CD4-positive, alpha-beta T cell treated with Interleukin-2 at 100 ng/mL for 4 hours (primary cell): ENCODE measurements at regions not wholly inside any gene's neighbourhood (a gene's known extent, or its start where the extent isn't known, plus 50 kb on each side); places are given as distances from the start of the nearest gene placed in this dataset.
"Not testable (repeated sequence)": the region's sequence is repeated elsewhere in the genome, so short reads cannot be mapped to it uniquely, and the experiment has no call there.

ENCODE experiments used
- DNase-seq: peaks from one replicate; pipeline ENCODE4 v3.0.0-alpha.2; 2020; ENCODE audit warnings: low spot score

DNA sequence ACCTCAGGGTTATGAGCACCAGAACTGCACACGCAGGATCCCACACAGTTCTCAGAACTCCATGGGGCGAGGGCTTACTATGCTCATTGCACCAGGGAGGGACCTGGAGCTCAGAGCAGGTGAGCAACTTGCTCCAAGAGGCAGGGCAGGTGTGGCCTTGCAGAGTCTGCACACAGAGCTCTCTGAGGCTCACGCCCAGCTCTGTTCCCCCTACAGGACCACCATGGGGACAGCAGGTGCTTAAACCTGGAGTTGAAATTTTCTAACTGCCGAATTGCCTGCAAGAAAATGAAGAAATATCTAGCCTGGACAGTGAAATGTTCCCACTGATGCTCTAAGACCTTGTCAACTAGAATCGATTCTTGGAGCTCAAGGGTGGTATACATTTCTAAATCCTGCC lies 49.9 kb upstream of the MSMB start:
- DNase-seq, result not testable (repeated sequence)

DNA sequence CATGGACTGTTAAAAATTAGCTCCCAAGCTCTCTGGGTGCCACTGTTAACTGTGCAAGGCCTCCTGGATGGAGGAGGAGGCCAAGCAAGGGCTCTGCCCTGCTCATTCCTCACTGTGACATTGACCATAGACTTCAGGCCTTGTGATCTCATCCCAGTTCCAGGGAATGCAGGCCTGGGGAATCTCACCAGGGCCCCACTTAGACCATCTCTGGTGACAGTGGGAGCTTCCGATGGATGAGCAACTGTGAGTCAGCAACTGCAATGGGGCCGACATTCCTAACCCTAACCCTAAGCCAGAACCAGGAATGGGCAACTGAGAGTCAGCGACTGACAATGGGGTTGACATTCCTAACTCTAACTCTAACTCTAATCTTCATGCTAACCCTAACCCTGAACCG lies 50.4 kb upstream of the MSMB start:
- DNase-seq, result no peak

- peak; percentile 35 for DNase-seq
Observed at GRCh38 chr10:46096909-46097575, 51.0 kb upstream of the MSMB start.

DNA sequence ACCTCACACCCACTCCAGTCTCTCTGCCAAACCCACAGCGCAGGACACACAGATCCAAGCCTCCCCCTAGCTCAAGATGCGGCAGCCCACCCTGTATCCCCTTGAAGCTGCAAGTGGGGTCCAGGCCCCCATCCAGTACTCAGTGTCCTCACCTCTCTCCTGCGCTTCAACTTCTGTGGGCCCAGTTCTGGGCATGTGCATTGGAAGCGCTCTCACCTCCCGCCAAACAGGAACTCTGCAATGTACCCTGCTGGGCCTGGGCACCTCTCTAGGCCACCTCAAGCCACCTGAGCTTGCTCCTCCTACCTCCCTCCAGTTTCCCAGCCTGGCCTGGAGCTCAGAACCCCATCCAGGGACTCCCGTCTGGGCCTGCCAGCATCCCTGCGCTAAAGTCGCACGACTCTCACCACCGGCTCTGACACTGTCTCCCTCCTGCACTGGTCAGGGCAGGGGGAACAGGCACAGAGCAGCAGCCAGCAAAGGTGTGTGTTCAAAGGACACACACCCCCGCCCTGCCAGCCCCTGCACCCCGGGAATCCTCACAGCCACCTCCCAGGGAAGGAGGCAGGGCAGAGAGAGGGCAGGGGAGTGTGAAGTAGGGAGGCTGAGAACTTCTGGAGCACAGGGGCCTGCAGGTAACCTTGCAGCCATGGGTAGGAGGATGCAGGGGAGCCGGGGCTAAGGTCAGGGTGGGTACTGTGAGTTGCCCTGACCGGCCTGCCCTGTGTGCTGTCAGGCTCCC lies 51.7 kb upstream of the MSMB start:
- DNase-seq, result no peak

GRCh38 chr10:46098386-46098785 lies 52.3 kb upstream of the MSMB start:
- no peak for DNase-seq

DNA sequence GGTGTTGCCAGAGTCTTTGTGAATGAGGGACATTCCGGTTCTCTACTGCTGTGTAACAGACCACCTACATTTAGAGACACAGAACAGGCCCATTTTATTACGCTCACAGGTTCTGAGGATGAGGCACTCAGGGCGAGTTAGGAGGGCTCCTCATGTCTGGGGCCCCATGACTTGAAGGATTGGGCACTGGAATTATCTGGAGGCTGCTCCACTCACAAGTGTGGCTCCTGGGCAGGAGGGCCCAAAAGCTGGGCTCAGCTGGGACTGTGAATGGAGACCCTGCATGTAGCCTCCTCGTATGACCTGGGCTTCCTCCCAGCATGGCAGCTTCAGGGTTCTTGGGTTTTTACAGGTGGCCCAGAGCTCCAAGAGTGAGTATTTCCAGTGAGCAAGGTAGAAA lies 52.9 kb upstream of the MSMB start:
- not testable (repeated sequence) for DNase-seq

- DNase-seq, result no peak
Observed at GRCh38 chr10:46104071-46104585, 58.1 kb upstream of the MSMB start.

DNA sequence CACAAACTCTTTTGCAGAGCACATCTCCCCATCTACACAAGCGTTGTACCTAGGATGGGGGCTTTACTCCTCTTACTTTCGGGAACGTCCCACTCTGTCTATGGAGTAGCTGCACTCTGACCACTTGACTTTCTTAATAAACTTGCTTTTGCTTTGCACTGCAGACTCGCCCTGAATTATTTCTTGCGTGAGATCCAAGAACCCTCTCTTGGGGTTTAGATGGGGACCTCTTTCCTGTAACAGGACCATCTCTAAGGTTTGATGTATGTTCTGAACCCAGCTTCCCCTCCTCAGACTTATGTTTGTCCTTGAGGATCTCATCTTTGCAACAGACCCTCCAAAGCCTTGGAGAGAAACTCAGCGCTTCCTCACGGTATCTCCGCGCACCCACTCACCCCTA lies 59.3 kb upstream of the MSMB start:
- DNase-seq, result not testable (repeated sequence)

- peak; percentile 34 for DNase-seq
Observed at GRCh38 chr10:46105856-46106409, 59.9 kb upstream of the MSMB start.

DNA sequence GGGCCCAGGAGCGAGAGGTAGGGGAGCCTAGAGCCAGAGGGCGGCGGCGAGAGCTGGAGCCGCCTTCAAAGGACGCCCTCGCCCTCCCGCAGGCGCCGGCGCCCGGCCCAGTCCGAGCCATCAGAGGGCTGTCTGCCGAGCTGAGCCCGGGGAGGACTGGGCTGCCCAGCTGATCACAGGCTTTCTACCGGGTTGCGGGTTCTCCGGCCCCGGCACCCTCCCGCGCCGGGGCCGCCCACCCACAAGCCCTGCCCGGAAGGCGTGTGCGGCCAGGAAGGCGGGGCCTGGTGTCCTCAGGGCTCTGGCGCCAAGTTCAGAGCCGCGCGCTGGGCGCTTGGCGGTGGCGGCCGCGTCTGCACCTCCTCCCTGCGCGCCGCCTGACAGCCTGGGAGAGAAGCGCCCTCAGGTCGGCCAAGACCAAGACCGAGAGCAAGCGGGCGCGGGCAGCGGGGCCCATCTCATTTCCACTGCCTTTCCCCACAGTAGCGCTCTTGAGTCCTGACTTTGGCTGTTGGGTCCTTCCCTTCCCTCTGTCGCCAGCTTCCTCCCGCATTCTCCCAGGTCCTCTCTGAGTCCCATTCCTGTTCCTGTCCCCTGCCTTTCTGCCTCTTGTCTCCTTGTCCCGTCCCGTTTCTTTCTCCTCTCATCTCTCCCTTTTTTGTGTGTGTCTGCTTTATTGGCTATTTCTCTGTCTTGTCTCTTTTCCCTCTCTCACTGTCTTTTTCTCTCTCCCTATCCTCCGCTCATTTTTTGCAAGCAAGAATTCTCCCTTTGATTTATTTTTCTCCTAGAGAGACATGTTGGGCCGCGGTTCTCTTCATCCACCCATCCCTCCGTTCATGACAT lies 60.6 kb upstream of the MSMB start:
- peak; percentile 32 for DNase-seq

DNA sequence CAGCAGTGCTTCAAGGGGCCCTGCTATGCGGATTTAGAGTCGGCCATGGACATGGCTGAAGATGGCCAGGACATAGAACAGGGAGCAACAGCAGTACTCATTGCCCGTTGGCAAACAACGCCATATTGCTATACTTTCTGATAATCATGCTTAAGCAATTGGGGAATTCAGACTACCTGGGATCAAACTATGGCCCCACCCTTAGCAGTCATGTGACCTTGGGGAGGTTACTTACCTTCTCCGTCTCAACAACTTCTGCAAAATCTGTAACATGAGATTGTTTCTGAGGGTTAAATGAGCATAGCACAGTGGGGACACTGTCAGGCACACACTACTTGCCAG lies 62.1 kb upstream of the MSMB start:
- not testable (repeated sequence) for DNase-seq

DNA sequence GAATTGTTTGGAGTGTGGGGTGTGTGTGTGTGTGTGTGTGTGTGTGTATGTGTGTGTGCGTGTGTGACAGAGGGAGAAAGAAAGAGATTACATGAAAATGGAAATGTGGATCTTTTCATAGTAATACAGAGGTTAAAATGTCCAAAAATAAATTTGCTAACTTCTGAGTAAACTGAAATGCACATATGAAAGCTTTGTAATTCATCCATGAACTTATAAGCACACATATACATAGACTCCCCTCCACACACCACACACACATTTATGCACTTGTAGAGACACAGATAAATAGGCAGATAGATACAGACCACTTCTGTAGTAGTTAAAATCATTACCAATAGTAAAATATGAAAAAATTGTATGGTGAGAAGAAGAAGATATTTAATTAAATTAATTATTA lies 108.2 kb upstream of the MSMB start:
- not testable (repeated sequence) for DNase-seq

DNA sequence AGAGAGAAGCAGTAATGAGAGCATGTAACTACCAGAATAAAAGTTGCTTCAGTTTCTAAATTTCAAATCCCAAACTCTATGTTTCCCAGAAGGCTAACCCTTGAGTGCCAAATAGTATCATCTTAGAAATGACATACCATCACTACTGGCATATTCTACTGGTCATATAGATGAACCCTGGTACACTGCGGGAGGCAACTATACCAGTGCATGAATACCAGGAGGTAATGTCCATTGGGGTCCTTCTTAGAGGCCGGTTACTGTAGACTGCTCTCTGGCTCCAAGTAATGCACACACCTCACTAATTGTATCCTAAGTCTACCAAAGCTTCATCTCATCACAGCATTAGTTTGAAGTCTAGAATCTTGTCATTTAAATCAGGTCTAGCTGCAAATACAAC lies 108.6 kb upstream of the MSMB start:
- DNase-seq, result not testable (repeated sequence)

GRCh38 chr10:46156866-46157265 lies 110.8 kb upstream of the MSMB start:
- not testable (repeated sequence) for DNase-seq

DNA sequence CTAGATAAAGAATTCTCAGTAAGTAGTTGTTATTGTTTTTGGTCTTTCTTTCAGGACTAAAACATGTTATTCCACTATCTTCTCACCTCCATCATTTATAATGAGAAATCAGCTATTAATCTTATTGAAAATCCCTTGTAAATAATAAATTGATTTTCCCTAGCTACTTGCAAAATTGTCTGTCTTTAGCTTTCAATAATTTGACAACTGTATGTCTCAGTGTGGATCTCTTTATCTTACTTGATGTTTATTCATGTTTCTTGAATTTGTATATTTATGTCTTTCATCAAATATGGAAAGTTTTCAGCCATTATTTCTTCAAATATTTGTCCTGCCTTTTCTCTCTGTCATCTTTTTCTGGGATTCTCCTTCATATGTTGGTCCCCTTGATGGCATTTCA lies 117.1 kb upstream of the ANTXRL start:
- DNase-seq, result no peak

DNA sequence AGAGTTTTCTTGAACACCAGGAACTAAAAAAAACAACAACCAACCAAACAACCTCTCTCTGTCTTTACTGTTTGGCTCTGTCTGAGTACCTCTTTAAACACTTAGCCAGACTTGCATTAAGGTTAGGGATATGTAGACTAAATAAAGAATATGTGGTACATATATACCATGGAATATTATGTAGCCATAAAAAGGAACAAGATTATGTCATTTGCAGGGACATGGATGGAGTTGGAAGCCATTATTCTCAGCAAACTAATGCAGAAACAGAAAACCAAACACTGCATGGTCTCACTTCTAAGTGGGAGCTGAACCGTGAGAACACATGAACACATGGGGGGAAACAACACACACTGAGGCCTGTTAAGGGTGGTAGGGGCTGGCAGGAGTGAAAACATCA lies 116.0 kb upstream of the ANTXRL start:
- DNase-seq, result no peak

DNA sequence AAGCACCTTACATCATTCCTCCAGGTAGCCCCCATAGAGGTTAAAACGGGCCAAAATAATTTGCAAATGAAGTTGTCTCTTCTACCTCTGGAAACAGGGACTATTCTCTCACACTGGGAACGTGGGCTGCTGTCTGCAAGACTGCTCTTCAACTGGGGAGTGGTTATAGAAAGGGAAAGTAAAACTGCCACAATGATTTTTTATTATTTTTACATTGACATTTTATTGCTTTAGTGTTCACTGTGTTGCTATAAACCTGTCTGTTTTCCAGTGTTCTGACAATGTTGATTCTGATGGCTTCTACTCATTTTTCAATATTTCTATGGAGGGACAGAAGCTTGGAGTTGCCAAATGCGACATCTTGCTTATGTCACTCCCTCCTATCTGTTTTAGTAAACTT lies 115.1 kb upstream of the ANTXRL start:
- DNase-seq, result no peak

- DNase-seq, result no peak
Observed at GRCh38 chr10:46175296-46175695, 111.5 kb upstream of the ANTXRL start.

DNA sequence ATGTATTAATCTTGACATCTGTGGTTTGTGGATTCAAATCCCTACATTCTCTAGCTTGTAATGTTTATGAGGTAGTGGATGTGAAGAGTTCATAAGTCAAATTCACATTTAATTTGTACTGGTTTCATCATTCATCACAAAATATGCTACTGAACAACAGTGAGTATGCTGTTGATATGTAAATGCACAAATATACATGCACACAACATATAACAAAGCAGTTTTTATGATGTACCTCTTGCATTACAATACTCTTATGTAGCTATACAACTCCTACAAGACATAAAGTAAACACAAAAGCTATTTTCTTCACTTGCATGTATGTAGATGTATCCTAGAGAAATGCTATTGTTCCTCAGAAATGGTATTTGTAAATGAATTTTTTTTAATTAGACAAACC lies 111.0 kb upstream of the ANTXRL start:
- no peak for DNase-seq

DNA sequence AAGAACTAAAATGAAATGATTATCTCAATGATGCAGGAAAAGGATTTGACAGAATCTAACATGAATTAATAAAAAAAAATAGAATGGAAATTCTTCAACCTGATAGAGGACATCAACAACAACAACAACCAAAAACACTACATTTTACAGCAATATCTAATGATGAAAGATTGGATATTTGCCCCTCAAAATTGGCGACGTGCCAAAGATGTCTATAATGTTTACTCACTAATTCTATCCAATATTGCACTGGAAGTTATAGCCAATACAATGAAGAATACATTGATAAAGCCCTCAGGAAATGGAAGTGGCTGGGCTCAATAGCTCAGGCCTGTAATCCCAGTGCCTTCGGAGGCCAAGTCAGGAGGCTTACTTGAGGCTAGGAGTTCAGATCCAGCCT lies 99.4 kb upstream of the ANTXRL start:
- not testable (repeated sequence) for DNase-seq

GRCh38 chr10:46197050-46197449 lies 89.7 kb upstream of the ANTXRL start:
- DNase-seq, result no peak

- DNase-seq, result no peak
Observed at GRCh38 chr10:46198516-46198915, 88.3 kb upstream of the ANTXRL start.
